HG02938 (cell line): ENCODE measurements at regions not wholly inside any gene's neighbourhood (a gene's known extent, or its start where the extent isn't known, plus 50 kb on each side); places are given as distances from the start of the nearest gene placed in this dataset.
"Not testable (repeated sequence)": the region's sequence is repeated elsewhere in the genome, so short reads cannot be mapped to it uniquely, and the experiment has no call there.

Experiments used
- ATAC-seq: cut with Tn5 transposase; IDR thresholded peaks from one replicate; pipeline ENCODE4 v1.9.1; 2021; ENCODE audit warnings: mild to moderate bottlenecking, moderate library complexity; ENCODE audit not compliant: unreplicated experiment

DNA sequence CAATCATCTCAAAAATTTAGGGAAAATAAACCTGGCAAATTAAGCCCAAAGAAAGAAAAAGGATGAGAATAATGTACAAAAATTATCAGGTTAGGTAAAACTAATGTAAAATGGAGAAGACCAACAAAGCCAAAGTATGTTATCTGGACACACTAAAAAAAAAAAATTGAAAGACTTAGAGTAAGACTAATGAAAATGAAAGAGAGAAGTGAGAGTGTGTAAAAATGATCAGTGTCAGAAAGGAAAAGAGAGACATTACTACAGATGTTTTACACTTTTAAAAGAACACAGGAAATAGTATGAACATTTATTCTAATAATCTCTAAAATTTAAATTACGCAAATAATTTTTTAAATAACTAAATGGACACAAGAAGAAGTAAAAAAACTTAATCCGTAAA is 573.3 kb upstream of the NR2F2 start:
- no peak for ATAC-seq

DNA sequence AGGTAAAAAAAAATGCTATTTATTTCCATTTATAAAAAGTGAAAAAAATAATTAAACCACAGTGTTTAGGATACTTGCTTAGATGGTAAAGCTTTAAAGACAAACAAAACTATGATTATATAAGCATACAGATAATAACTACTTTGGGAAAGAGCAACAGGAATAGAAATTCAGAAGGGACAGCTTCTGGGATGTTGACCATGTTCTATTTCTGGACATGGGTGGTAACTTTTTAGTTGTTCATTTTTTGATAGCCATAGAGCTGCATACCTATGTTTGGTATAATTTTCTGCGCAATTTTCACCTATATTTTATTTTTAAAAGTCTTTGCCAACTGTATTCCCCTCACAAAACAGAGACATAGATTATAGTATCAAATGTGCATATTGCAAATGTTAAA is 572.0 kb upstream of the NR2F2 start:
- no peak for ATAC-seq

GRCh38 chr15:95758851-95759250 is 571.6 kb upstream of the NR2F2 start:
- no peak for ATAC-seq

DNA sequence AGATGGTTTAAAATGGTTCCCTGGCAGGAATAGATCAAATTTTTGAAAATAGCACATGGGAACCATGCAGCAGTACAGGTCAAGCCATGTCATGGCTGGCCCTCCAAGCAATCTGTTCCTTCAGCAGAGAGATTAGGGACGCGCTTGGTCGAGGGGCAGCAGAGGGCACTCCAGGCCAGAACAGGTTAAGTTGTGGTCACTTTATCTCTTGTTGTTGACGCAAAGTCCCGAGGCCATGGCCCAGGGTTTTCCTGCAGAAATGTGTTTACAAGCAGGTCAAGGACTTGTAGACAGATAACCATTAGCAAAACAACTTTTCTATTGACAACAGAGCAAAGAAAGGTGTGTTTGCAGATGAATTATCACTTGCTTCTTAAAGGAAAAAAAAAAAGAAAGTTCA is 570.0 kb upstream of the NR2F2 start:
- ATAC-seq = no peak

DNA sequence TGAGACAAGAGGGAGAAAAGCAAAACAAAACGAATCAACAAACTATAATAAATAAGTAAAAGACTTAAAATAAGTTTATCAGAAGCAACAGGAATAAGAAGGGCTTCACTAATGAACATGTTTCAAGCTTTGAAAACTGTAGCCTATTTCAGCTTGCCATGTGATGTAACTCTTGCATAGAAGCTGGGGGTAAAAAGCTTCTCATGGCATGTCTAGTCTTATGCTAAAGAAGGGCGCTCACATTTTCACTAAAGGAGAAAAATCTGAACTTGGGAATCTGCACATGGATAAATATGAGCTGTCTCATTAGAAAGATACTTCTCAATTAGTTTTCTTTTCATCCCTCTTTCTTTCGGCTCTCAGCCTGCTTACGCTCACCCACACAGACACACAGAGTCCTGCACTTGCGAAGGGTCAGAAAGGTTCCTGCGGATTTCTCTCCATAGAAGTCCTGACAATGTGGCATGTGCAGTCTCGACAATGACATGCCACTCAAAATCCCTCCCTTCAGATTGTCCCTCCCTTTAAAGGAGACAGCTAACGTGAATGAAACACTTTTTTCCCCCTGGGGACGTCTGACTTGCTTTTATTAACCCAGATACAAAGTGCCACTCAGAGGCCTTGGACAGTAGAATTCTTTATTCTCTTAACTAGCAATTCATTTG is 568.9 kb upstream of the NR2F2 start:
- no peak for ATAC-seq

- ATAC-seq = no peak
Measured at GRCh38 chr15:95763426-95763825, 567.1 kb upstream of the NR2F2 start.

- no peak for ATAC-seq
Measured at GRCh38 chr15:95765161-95765560, 565.3 kb upstream of the NR2F2 start.

DNA sequence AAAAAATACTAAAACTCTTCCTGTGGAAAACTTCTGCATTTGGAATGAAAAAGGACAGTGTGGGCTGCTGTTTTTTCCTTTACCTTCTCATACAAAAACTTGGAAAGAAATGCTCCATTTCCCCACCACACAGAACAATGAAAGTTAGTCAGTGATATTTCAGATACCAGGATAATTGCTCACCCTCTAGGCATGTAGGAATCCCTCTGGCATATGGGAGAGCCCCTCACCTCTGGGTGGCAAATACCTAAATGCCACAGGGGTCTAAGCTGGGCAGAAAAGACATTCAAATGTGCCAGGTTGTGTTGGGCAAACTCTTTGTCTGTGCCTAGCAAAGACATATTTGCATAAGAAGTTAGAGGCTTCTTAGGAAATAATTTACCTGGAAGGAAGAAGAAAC is 560.3 kb upstream of the NR2F2 start:
- no peak for ATAC-seq

DNA sequence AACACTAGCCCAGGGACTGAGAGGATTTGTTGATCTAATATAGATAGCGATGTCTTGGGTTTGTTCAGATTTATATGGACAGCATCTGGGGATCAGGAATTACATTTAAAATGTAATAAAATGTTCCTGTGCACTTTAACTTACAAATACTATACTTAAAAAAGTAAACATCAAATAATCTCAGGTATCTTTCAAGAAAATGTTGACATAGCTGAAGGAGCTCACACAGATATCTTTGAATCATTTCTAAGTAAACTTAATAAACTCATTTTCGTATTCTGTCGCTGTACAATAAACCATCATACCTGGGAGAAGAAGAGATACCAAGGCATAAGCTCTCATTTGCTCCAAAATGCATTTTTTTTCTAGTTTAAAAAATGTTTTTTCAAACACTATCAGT is 557.5 kb upstream of the NR2F2 start:
- no peak for ATAC-seq

DNA sequence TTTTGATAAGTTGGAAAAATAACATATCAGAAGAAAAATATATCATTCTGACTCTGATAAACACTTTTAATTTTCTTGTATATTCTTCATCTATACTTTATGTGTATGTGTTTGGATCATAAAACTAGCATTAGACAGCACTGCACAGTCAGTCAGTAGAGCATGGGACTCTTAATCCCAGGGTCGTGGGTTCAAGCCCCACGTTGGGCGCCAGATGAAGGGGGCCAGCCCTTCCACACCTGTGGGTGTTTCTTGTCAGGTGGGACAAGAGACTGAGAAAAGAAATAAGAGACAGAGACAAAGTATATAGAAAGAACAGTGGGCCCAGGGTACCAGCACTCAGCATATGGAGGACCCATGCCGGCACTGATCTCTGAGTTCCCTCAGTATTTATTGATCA is 546.0 kb upstream of the NR2F2 start:
- no peak for ATAC-seq

- ATAC-seq = not testable (repeated sequence)
Measured at GRCh38 chr15:95785276-95785675, 545.2 kb upstream of the NR2F2 start.

DNA sequence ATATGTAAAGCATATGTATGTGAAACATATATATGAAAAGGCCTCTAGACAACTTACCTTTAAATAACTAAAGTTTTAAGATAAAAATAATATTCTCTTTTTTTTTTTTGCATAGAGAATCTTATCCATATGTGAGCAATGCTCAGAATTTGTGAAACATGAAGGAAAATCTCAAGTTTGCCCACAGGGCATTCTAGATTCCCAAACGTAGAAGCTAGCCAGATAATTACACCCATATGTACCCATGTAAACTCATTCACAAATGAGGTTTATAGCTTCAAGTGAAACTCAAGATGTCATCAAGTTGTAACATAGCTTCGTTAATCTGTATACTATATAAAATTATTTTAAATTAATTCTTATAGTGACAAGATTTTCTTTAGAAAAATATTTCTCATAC is 537.3 kb upstream of the NR2F2 start:
- no peak for ATAC-seq

DNA sequence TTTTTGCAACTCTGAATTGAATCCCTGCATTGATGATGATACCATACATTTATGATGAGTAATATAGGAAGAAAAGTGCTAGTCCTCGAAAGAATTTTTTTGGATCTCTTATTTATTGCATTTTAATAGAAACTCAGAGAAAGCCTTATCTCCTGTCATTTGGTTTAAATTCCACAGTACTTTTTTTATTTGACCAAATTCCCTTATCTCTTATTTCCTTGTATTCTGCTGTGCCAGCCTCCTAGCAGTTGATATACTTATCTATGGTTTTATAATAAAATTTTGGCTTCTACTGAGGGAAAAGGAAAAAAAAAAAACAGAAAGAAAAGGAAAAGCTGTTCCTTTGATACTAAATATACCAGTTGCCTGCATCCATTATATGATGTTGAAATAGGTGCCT is 535.1 kb upstream of the NR2F2 start:
- ATAC-seq = no peak

GRCh38 chr15:95799286-95800200 is 531.0 kb upstream of the NR2F2 start:
- ATAC-seq = no peak

DNA sequence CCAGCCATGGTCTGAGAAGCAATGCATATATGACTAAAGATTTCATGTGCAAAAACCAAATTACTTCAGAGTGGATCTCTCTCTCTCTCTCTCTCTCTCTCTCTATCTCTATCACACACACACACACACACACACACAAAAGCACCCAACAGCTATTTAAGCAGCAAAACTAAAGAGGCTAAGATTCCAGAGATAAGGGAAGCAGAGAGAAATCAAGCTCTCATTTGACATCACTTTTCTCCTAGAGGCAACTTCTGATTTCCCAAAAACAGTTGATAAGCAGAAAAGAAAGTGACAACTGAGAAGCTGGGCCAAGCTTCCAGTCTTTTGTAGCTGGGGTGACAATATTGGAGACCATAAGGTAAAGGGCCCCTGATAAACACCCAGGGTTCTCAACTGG is 526.0 kb upstream of the NR2F2 start:
- no peak for ATAC-seq

DNA sequence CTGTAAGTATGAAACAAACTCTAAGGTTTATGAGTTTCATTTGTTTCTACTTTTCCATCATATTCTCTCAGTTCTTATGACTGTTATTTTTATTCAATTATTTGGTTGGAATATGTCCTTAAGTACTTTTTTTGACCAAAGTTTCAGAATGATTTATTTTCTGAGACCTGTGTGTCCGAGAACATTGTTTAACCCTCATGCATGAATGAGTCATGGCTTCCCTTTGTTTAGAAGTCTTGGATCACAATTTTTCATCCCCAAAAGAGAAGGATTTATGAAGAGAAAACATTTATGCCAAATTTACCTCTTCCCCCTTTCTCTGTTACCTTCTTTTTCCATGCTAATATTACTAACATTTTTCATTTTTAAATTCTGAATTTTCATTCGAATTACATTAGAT is 518.0 kb upstream of the NR2F2 start:
- ATAC-seq = no peak

- no peak for ATAC-seq
Measured at GRCh38 chr15:95814908-95815307, 515.6 kb upstream of the NR2F2 start.

GRCh38 chr15:95816591-95816990 is 513.9 kb upstream of the NR2F2 start:
- ATAC-seq = no peak

DNA sequence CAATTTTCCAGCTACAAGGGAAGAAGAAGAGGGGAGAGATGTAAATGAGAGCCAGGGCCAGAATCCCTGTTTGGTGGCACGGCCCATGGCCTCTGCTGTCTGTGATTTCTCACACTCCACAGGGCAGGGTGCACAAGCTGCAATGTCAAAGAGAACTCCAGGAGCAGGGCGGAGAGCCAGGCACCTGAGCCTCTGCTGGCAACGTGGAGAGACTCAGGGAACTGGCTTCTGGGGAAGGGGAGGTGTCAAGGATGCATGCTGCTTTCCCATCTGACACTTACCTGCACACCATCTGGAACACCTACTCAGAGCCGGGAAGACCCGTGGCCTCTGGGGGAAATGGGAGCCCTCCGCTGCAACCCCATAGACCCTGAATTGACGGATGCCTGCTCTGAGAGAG is 507.5 kb upstream of the NR2F2 start:
- ATAC-seq = no peak

DNA sequence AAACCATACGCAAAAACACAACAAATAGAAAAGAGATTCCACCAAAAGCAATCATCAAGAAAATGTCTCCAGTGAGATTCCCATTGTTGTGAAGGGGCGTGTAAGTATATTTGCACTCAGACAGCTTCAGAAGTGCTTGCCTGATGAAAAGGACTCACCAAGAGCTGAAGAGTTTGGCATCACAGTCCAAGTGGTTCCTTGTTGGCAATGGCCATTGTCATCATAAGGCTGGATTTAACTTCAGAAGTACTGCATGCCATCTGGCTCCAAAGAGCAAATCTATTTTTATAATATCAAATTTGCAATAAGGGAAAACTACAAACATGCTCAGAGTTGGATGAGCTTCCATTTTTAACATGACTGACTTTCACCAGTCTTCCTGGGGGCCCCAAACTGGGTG is 505.3 kb upstream of the NR2F2 start:
- ATAC-seq = no peak

DNA sequence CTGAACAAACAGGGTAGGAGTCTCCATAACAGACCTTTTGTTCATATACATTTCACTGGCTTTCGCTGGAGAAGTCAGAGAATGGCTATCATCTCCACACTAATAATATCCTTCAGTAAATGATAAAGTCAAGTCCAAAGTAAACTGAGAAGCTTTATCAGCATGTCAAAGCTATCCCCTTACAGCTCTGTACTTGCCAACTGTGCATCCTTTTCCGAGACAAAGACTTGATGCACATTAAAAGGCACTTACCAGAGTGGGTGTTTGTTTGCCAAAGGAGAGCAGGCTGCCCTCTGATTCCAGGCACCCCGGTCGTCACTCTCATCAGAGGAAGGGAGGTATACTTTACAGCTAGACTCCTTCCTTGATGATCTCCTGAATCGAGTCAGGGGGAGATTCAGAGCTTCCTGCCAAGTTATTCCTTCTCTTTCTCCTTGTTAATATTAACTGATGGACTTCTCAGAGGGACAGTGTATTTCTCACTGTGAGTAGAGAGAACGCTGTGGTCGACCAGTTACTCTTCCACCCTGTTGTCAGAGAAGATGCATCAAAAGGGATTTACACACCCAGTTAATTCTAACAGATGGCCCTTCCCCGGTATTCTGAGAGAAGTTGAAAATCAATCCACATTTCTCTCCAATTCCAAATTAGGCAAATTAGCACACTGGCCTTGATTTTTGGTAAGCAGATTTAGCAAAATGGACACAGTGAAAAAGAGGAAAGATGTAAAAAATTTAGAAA is 504.7 kb upstream of the NR2F2 start:
- no peak for ATAC-seq
